ENCODE measurements at regions not wholly inside any gene's neighbourhood (a gene's known extent, or its start where the extent isn't known, plus 50 kb on each side); places are given as distances from the start of the nearest gene placed in this dataset.

- Mint-ChIP-seq H3K9me3 (ENCODE audit: low read depth) (no peaks in the 10 kb centered on the region), H3K4me3 (no peak overlapping the region), H3K36me3 (no peaks in the 10 kb centered on the region), H3K27ac (no peak overlapping the region), H3K27me3 (peaks cover 6% of the 10 kb centered on the region), H3K4me1 (ENCODE audit: low read depth) (no peaks in the 10 kb centered on the region)
Measured at GRCh38 chr10:75347186-75347585, 54.4 kb downstream of the ZNF503 start.

GRCh38 chr10:75345738-75346137 is 55.8 kb downstream of the ZNF503 start:
- H3K9me3 Mint-ChIP-seq (ENCODE audit: low read depth) = no peaks in the 10 kb centered on the region
- H3K4me1 Mint-ChIP-seq (ENCODE audit: low read depth) = no peaks in the 10 kb centered on the region
- peaks cover 2% of the 10 kb centered on the region for H3K27me3 Mint-ChIP-seq
- H3K4me3 Mint-ChIP-seq = no peak overlapping the region
- H3K27ac Mint-ChIP-seq = no peak overlapping the region
- H3K36me3 Mint-ChIP-seq = no peaks in the 10 kb centered on the region

GRCh38 chr10:75344170-75344569 is 57.4 kb downstream of the ZNF503 start:
- Mint-ChIP-seq H3K36me3 (no peaks in the 10 kb centered on the region), H3K4me1 (ENCODE audit: low read depth) (no peaks in the 10 kb centered on the region), H3K9me3 (ENCODE audit: low read depth) (no peaks in the 10 kb centered on the region), H3K27ac (no peak overlapping the region), H3K4me3 (no peak overlapping the region), H3K27me3 (peaks cover 4% of the 10 kb centered on the region)

- no peaks in the 10 kb centered on the region for H3K4me1 Mint-ChIP-seq (ENCODE audit: low read depth)
- H3K4me3 Mint-ChIP-seq = no peak overlapping the region
- no peaks in the 10 kb centered on the region for H3K9me3 Mint-ChIP-seq (ENCODE audit: low read depth)
- no peaks in the 10 kb centered on the region for H3K36me3 Mint-ChIP-seq
- H3K27me3 Mint-ChIP-seq = peaks cover 4% of the 10 kb centered on the region
- no peak overlapping the region for H3K27ac Mint-ChIP-seq
Measured at GRCh38 chr10:75342397-75342796, 59.2 kb downstream of the ZNF503 start.

GRCh38 chr10:75335983-75336382 is 65.6 kb downstream of the ZNF503 start:
- Mint-ChIP-seq H3K9me3 (ENCODE audit: low read depth) (no peaks in the 10 kb centered on the region), H3K27ac (no peak overlapping the region), H3K4me1 (ENCODE audit: low read depth) (no peaks in the 10 kb centered on the region), H3K4me3 (no peak overlapping the region), H3K27me3 (peaks cover 8% of the 10 kb centered on the region), H3K36me3 (peaks cover 8% of the 10 kb centered on the region)

GRCh38 chr10:75335191-75335590 is 66.4 kb downstream of the ZNF503 start:
- no peaks in the 10 kb centered on the region for H3K4me1 Mint-ChIP-seq (ENCODE audit: low read depth)
- peaks cover 8% of the 10 kb centered on the region for H3K36me3 Mint-ChIP-seq
- peaks cover 8% of the 10 kb centered on the region for H3K27me3 Mint-ChIP-seq
- H3K9me3 Mint-ChIP-seq (ENCODE audit: low read depth) = no peaks in the 10 kb centered on the region
- no peak overlapping the region for H3K4me3 Mint-ChIP-seq
- H3K27ac Mint-ChIP-seq = no peak overlapping the region

GRCh38 chr10:75334720-75335119 is 66.8 kb downstream of the ZNF503 start:
- Mint-ChIP-seq H3K9me3 (ENCODE audit: low read depth) (no peaks in the 10 kb centered on the region), H3K36me3 (peaks cover 8% of the 10 kb centered on the region), H3K27me3 (peaks cover 12% of the 10 kb centered on the region), H3K4me3 (no peak overlapping the region), H3K27ac (no peak overlapping the region), H3K4me1 (ENCODE audit: low read depth) (no peaks in the 10 kb centered on the region)

GRCh38 chr10:75332081-75332480 is 69.5 kb downstream of the ZNF503 start:
- Mint-ChIP-seq H3K27me3 (peaks cover 12% of the 10 kb centered on the region), H3K27ac (no peak overlapping the region), H3K9me3 (ENCODE audit: low read depth) (no peaks in the 10 kb centered on the region), H3K36me3 (peaks cover 8% of the 10 kb centered on the region), H3K4me3 (no peak overlapping the region), H3K4me1 (ENCODE audit: low read depth) (no peaks in the 10 kb centered on the region)

- no peak overlapping the region for H3K27ac Mint-ChIP-seq
- peaks cover 13% of the 10 kb centered on the region for H3K27me3 Mint-ChIP-seq
- H3K9me3 Mint-ChIP-seq (ENCODE audit: low read depth) = no peaks in the 10 kb centered on the region
- peaks cover 7% of the 10 kb centered on the region for H3K36me3 Mint-ChIP-seq
- no peaks in the 10 kb centered on the region for H3K4me1 Mint-ChIP-seq (ENCODE audit: low read depth)
- H3K4me3 Mint-ChIP-seq = no peak overlapping the region
Measured at GRCh38 chr10:75331081-75331480, 70.5 kb downstream of the ZNF503 start.

- Mint-ChIP-seq H3K9me3 (ENCODE audit: low read depth) (no peaks in the 10 kb centered on the region), H3K27me3 (peaks cover 13% of the 10 kb centered on the region), H3K4me1 (ENCODE audit: low read depth) (no peaks in the 10 kb centered on the region), H3K27ac (no peak overlapping the region), H3K36me3 (no peaks in the 10 kb centered on the region), H3K4me3 (no peak overlapping the region)
Measured at GRCh38 chr10:75329190-75329745, 72.3 kb downstream of the ZNF503 start.

GRCh38 chr10:75326306-75326705 is 75.3 kb downstream of the ZNF503 start:
- H3K4me3 Mint-ChIP-seq = no peak overlapping the region

GRCh38 chr10:75319274-75319673 is 82.3 kb downstream of the ZNF503 start:
- Mint-ChIP-seq H3K9me3 (ENCODE audit: low read depth) (peaks cover 35% of the 10 kb centered on the region), H3K36me3 (peaks cover 2% of the 10 kb centered on the region), H3K4me1 (ENCODE audit: low read depth) (no peaks in the 10 kb centered on the region), H3K27ac (no peak overlapping the region), H3K4me3 (no peak overlapping the region), H3K27me3 (peaks cover 4% of the 10 kb centered on the region)

More at GRCh38 chr10:75326306-75326705, 75.3 kb downstream of the ZNF503 start:
- H3K9me3 Mint-ChIP-seq (ENCODE audit: low read depth) = peaks cover 9% of the 10 kb centered on the region
- no peak overlapping the region for H3K27ac Mint-ChIP-seq
- no peaks in the 10 kb centered on the region for H3K36me3 Mint-ChIP-seq
- H3K4me1 Mint-ChIP-seq (ENCODE audit: low read depth) = no peaks in the 10 kb centered on the region
- peaks cover 9% of the 10 kb centered on the region for H3K27me3 Mint-ChIP-seq

- no peak overlapping the region for H3K4me3 Mint-ChIP-seq
- H3K27me3 Mint-ChIP-seq = peaks cover 5% of the 10 kb centered on the region
- peaks cover 7% of the 10 kb centered on the region for H3K36me3 Mint-ChIP-seq
- H3K9me3 Mint-ChIP-seq (ENCODE audit: low read depth) = peaks cover 31% of the 10 kb centered on the region
- H3K27ac Mint-ChIP-seq = no peak overlapping the region
- H3K4me1 Mint-ChIP-seq (ENCODE audit: low read depth) = no peaks in the 10 kb centered on the region
Measured at GRCh38 chr10:75314570-75314969, 78.8 kb upstream of the COMTD1 start.

GRCh38 chr10:75312440-75312839 is 76.7 kb upstream of the COMTD1 start:
- peaks cover 9% of the 10 kb centered on the region for H3K36me3 Mint-ChIP-seq
- H3K27me3 Mint-ChIP-seq = peaks cover 7% of the 10 kb centered on the region
- H3K4me1 Mint-ChIP-seq (ENCODE audit: low read depth) = no peaks in the 10 kb centered on the region
- peaks cover 27% of the 10 kb centered on the region for H3K9me3 Mint-ChIP-seq (ENCODE audit: low read depth)
- H3K27ac Mint-ChIP-seq = no peak overlapping the region
- H3K4me3 Mint-ChIP-seq = no peak overlapping the region

GRCh38 chr10:75305675-75306074 is 69.9 kb upstream of the COMTD1 start:
- Mint-ChIP-seq H3K27ac (no peak overlapping the region), H3K36me3 (peaks cover 13% of the 10 kb centered on the region), H3K4me1 (ENCODE audit: low read depth) (peaks cover 6% of the 10 kb centered on the region), H3K9me3 (ENCODE audit: low read depth) (peaks cover 9% of the 10 kb centered on the region), H3K27me3 (peaks cover 7% of the 10 kb centered on the region), H3K4me3 (no peak overlapping the region)

- no peak overlapping the region for H3K27ac Mint-ChIP-seq
- H3K4me1 Mint-ChIP-seq (ENCODE audit: low read depth) = peaks cover 6% of the 10 kb centered on the region
- H3K36me3 Mint-ChIP-seq = peaks cover 13% of the 10 kb centered on the region
- H3K4me3 Mint-ChIP-seq = no peak overlapping the region
- H3K9me3 Mint-ChIP-seq (ENCODE audit: low read depth) = peaks cover 9% of the 10 kb centered on the region
- H3K27me3 Mint-ChIP-seq = peaks cover 7% of the 10 kb centered on the region
Measured at GRCh38 chr10:75304741-75305390, 69.1 kb upstream of the COMTD1 start.
